ENCODE measurements at regions not wholly inside any gene's neighbourhood (a gene's known extent, or its start where the extent isn't known, plus 50 kb on each side); places are given as distances from the start of the nearest gene placed in this dataset.
"Not testable (repeated sequence)": the region's sequence is repeated elsewhere in the genome, so short reads cannot be mapped to it uniquely, and the experiment has no call there.

DNA sequence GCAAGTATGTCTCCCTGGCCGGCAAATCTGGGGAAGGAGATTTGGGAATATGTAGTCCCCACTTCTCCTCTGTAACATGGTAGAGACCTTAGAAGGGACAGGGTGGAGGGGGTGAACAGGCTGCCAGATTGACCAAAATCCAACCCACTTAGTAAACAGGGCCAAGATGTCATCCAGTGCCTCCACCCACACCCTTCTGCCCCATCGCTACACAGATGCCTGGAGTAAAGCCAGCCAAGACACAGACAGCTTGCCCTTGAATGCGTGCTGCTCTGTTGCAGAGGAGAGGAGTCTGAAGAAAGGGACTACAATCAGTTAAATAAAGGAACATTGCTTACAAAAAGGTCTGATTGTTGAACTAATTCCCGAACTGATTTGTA, 160.1 kb upstream of the LDB2 start:
- ATAC-seq (no peak), DNase-seq (ENCODE audit: low spot score in 2 of 2) (no peak)
- no peaks in the 10 kb centered on the region for H3K9me3 Mint-ChIP-seq
- no peak overlapping the region for H3K27ac Mint-ChIP-seq
- H3K36me3 Mint-ChIP-seq: no peaks in the 10 kb centered on the region

DNA sequence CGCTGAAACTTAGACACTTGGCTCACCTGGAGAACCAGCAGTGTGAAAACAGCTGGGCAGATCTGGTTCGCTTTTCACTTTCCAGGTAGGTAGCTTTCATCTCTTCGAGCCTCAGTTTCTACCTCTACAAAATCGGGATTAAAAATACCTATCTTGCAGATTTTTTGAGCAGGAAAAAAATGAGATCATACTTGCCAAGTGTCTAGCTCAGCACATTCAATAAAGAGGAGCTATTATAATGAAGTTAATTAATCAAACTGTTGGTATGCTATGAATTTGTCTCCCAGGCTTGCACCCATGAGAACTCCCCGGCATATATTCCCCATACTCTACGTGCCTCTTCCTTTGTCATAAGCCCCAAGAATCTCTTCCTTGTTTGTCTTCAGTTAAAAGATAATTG, 158.6 kb upstream of the LDB2 start:
- ATAC-seq (no peak), DNase-seq (ENCODE audit: low spot score in 2 of 2) (no peak)
- no peaks in the 10 kb centered on the region for H3K36me3 Mint-ChIP-seq
- H3K27ac Mint-ChIP-seq: no peak overlapping the region
- peaks cover 0 to 4% of the 10 kb centered on the region in 2 donors for H3K9me3 Mint-ChIP-seq

DNA sequence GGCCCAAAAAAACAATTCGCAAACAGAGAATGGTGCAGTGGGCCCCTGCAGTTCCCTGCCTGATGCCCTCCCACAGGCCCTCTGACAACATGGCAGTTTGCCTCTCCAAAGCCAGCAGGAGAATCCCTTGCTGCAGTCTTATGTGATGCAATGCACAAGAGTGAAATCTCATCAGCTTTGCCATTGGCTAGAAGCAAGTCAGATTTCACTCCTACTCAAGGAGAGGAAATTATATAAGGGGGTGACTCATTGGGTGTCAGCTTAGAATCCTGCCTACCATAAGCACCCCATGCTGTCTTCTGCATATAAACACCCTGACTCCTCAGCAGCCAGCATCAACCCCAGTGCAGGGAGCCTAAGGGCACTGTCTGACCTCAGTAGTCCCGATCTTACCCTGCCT, 157.3 kb upstream of the LDB2 start:
- ATAC-seq (no peak), DNase-seq (ENCODE audit: low spot score in 2 of 2) (no peak)
- Mint-ChIP-seq H3K27ac (no peak overlapping the region), H3K36me3 (no peaks in the 10 kb centered on the region), H3K9me3 (peaks cover 0 to 4% of the 10 kb centered on the region in 2 donors)

- Mint-ChIP-seq H3K36me3 (no peaks in the 10 kb centered on the region), H3K9me3 (peaks cover 3% of the 10 kb centered on the region in 2 donors), H3K27ac (no peak overlapping the region)
- DNase-seq (ENCODE audit: low spot score in 2 of 2) (no peak), ATAC-seq (no peak)
Measured at GRCh38 chr4:17045866-17046265, 147.4 kb upstream of the LDB2 start.

- ATAC-seq: no peak
- Mint-ChIP-seq H3K36me3 (no peaks in the 10 kb centered on the region), H3K27ac (no peak overlapping the region), H3K9me3 (no peaks in the 10 kb centered on the region)
- DNase-seq (ENCODE audit: low spot score in 2 of 2): no peak
Measured at GRCh38 chr4:17038510-17039176, 140.2 kb upstream of the LDB2 start.

GRCh38 chr4:17033768-17034181, 135.3 kb upstream of the LDB2 start:
- no peak for ATAC-seq
- no peaks in the 10 kb centered on the region for H3K36me3 Mint-ChIP-seq
- DNase-seq (ENCODE audit: low spot score in 2 of 2): no peak
- H3K27ac Mint-ChIP-seq: no peak overlapping the region
- peaks cover 0 to 13% of the 10 kb centered on the region in 2 donors for H3K9me3 Mint-ChIP-seq

DNA sequence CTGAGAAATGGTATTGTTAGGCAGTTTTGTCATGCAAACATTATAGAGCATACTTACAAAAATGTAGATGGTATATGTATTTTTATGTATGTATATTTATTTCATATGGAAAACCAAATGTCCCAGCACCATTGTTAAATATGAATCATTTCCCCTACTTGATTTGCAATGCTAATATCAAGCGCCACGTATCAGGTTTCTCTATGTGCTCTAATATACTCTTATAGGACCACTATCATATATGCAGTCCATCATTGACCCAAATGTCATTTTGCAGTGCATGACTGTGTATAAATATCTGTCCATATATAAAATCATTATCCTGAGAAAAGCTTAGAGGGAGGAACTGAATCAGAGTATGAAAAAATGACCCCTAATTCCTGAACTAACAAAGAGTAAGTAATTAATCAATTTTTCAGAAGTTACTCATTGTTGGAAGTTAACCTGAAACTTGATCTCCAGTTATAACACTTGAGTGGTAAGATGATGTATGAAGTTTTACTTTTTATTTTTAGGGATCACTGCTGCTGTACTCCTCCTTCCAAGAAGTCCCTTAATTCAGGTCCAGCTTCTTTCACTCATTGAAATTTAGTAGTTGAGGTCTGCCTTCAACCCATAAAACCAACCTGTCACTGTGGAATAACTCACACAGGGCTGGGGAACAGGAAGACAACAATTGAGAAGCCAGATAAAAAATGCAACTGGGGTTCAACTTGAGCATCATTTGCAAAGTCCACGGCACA, 134.8 kb upstream of the LDB2 start:
- DNase-seq (ENCODE audit: low spot score in 2 of 2) (no peak), ATAC-seq (no peak)
- H3K36me3 Mint-ChIP-seq: no peaks in the 10 kb centered on the region
- peaks cover 0 to 13% of the 10 kb centered on the region in 2 donors for H3K9me3 Mint-ChIP-seq
- no peak overlapping the region for H3K27ac Mint-ChIP-seq

DNA sequence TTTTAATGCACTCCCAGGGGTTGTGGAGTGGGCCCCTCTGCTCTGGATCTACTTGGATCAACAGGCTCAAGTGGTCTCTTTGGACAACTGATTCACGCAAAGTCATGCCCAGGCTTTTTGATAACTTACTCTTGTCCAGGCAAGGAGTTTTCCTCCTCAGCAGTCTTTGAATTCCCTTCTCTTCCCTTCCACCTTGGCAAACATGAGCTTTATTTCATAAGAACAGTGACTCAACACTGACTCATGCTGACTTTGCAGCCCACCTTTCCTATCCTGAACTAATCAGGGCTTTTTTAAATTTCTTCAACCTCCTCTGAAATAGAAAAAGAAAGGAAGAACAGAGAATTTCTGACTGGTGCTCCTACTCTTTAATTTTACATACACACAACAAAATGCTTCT, 132.1 kb upstream of the LDB2 start:
- Mint-ChIP-seq H3K9me3 (peaks cover 0 to 13% of the 10 kb centered on the region in 2 donors), H3K27ac (no peak overlapping the region), H3K36me3 (no peaks in the 10 kb centered on the region)
- ATAC-seq (no peak), DNase-seq (ENCODE audit: low spot score in 2 of 2) (no peak)

GRCh38 chr4:17029964-17030363, 131.5 kb upstream of the LDB2 start:
- ATAC-seq (no peak), DNase-seq (ENCODE audit: low spot score in 2 of 2) (no peak)
- no peak overlapping the region for H3K27ac Mint-ChIP-seq
- H3K36me3 Mint-ChIP-seq: no peaks in the 10 kb centered on the region
- H3K9me3 Mint-ChIP-seq: peaks cover 0 to 13% of the 10 kb centered on the region in 2 donors

- Mint-ChIP-seq H3K27ac (no peak overlapping the region), H3K36me3 (no peaks in the 10 kb centered on the region), H3K9me3 (peaks cover 0 to 13% of the 10 kb centered on the region in 2 donors)
- ATAC-seq (no peak), DNase-seq (ENCODE audit: low spot score in 2 of 2) (no peak)
Measured at GRCh38 chr4:17029432-17029831, 131.0 kb upstream of the LDB2 start.

DNA sequence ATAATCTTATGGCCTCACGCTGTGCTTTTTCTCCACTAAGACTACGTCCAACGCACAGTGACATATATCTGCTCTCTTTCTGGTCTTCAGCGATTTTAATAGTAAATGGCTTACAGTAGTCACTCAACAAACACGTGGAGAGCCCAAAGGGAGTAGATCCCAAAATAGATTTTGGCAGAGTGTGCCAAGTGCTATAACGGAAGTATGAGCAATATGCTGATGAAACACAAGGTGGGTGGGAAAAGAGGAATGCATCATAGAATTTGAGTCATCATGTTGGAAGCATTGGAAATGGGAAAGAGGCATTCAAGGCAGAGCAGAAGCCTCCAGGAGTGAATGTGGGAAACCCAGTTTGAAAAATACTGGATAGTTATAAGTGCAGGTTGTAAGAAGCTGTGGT, 129.1 kb upstream of the LDB2 start:
- H3K36me3 Mint-ChIP-seq: no peaks in the 10 kb centered on the region
- ATAC-seq (no peak), DNase-seq (ENCODE audit: low spot score in 2 of 2) (no peak)
- H3K27ac Mint-ChIP-seq: no peak overlapping the region
- peaks cover 0 to 13% of the 10 kb centered on the region in 2 donors for H3K9me3 Mint-ChIP-seq

GRCh38 chr4:17024425-17024824, 126.0 kb upstream of the LDB2 start:
- peaks cover 0 to under 1% of the 10 kb centered on the region in 2 donors for H3K9me3 Mint-ChIP-seq
- no peaks in the 10 kb centered on the region for H3K36me3 Mint-ChIP-seq
- no peak overlapping the region for H3K27ac Mint-ChIP-seq
- DNase-seq (ENCODE audit: low spot score in 2 of 2) (no peak), ATAC-seq (no peak)

DNA sequence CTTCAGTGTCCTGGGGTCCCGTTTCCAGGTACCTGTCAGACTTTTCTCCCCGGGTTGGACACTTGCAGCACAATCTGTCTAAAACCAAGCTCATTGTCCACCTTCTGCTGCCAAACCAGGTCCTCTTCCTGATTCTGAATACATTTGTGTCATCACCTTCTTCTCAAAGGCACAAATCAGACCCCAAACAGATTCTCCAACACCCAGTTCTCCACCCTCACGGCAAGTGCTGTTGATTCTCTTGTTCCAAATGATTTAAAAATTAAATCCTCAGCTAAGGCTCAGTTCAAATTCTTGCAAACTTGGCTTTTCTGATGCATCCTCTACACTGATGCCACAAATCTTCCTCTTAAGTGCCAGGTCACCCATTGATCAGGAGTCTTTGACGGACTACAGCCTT, 122.5 kb upstream of the LDB2 start:
- DNase-seq (ENCODE audit: low spot score in 2 of 2) (no peak), ATAC-seq (no peak)
- Mint-ChIP-seq H3K36me3 (no peaks in the 10 kb centered on the region), H3K9me3 (no peaks in the 10 kb centered on the region), H3K27ac (no peak overlapping the region)

DNA sequence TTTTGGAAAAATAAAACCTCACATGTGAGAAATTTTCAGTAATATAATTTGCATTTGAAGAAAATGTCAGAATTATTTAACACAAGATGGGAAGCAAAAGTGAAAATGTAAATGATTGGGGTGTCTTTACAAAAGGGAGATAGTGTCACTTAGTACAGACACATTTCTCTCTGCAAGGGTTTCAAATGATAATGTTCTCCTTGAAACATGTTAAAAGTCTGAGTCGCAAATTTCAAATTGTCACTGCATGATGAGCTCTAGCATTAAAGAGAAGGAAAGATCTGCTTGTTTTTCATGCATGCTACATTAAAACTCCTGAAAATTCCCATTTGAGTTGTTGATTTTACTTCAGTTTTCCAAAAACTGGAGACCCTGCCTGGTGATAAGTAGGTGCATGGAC, 122.0 kb upstream of the LDB2 start:
- no peak for ATAC-seq
- no peaks in the 10 kb centered on the region for H3K9me3 Mint-ChIP-seq
- no peaks in the 10 kb centered on the region for H3K36me3 Mint-ChIP-seq
- DNase-seq (ENCODE audit: low spot score in 2 of 2): no peak
- no peak overlapping the region for H3K27ac Mint-ChIP-seq

DNA sequence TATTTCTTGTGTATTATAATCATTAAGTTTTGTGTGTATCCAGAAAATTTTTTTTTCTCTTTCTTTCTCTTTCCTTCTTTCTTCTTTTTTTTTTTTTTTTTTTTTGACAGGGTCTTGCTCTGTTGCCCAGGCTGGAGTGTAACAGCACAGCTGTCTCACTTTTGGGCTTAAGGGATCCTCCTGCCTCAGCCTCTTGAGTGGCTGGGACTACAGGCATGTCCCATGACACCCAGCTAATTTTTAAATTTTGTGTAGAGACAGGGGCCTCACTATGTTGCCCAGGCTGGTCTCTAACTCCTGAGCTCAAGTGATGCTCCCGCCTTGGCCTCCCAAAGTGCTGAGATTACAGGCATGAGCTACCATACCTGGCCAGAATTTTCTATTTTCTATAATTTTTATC, 120.2 kb upstream of the LDB2 start:
- not testable (repeated sequence) for H3K36me3 Mint-ChIP-seq; ATAC-seq; DNase-seq (ENCODE audit: low spot score in 2 of 2); H3K27ac Mint-ChIP-seq; H3K9me3 Mint-ChIP-seq

DNA sequence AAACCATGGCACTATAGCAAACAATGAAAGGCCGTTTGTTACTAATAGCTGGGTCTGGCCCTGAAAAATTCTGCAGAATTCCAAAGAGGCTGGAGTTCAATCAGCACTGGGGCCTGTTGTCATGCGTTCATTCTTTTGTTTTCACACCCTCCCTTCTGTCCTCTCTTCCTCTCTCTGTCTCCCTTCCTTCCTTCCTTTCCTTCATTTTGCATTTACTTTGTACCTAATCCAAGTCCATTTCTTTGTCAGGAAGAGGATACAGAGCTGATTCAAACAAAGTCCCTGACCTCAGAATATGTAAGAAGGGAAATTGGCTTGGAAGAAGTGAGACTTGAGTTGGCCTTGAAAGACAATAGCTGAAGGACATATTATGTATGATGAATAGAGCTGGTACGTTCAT, 119.6 kb upstream of the LDB2 start:
- H3K27ac Mint-ChIP-seq: no peak overlapping the region
- DNase-seq (ENCODE audit: low spot score in 2 of 2) (no peak), ATAC-seq (no peak)
- H3K36me3 Mint-ChIP-seq: no peaks in the 10 kb centered on the region
- H3K9me3 Mint-ChIP-seq: no peaks in the 10 kb centered on the region

DNA sequence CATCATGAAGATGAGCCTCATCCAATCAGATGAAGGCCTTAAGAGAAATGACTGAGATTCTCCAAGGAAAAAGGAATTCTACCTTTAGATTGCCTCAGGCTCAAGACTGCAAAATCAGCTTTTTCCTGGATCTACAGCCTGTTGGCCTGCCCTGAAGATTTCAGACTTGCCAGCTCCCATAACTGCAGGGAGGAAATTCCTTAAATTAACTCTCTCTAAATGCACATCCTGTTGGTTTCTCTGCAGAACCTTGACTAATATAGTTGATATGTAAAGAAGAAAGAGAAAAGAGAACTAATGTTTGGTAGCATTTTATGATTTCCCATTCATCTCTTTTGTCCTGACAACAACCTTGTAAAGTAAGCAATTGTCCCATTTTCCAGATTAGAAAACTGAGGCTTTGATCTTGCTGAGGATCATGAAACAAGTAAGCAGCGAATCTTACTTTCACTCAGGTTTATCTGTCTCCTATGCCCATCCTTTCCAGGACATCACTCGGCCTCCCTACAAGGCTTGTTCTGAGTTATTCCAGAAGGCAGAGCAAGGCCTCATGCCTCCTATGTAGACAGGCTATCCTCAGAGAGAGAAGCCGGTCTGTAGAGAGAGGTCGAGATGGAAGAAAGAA, 115.0 kb upstream of the LDB2 start:
- H3K27ac Mint-ChIP-seq: no peak overlapping the region
- H3K36me3 Mint-ChIP-seq: no peaks in the 10 kb centered on the region
- DNase-seq (ENCODE audit: low spot score in 2 of 2): no peak
- ATAC-seq: no peak
- no peaks in the 10 kb centered on the region for H3K9me3 Mint-ChIP-seq

DNA sequence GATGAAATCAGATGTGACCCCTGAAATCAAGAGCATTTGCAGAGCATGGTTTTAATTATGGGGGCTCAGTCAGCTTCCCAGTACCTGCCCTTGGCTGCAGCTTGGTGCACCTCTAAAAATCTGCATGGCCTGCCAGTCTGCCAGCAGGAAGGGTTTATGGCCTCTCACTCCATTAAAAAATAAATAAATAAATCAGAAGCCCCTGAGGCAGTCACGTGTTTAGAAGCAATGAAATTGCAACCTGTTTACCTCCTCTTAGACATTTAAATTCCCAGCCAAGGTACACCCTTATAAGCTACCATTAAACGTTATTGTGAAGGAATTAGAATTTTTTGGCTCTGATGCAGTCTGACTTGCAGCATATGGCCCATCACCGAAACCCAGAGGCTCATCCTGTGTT, 114.0 kb upstream of the LDB2 start:
- no peak overlapping the region for H3K27ac Mint-ChIP-seq
- ATAC-seq: no peak

More for the DNA sequence above, 114.0 kb upstream of the LDB2 start:
- Mint-ChIP-seq H3K36me3 (no peaks in the 10 kb centered on the region), H3K9me3 (no peaks in the 10 kb centered on the region)
- DNase-seq (ENCODE audit: low spot score in 2 of 2): no peak
